ENCODE measurements at regions not wholly inside any gene's neighbourhood (a gene's known extent, or its start where the extent isn't known, plus 50 kb on each side); places are given as distances from the start of the nearest gene placed in this dataset.
"Not testable (repeated sequence)": the region's sequence is repeated elsewhere in the genome, so short reads cannot be mapped to it uniquely, and the experiment has no call there.

GRCh38 chr10:29363930-29364329 is 75.1 kb downstream of the LYZL1 start:
- DNase-seq; intact Hi-C loops (cut with DNase I): not testable (repeated sequence)

GRCh38 chr10:29366206-29366605 is 77.3 kb downstream of the LYZL1 start:
- DNase-seq; intact Hi-C loops (cut with DNase I): not testable (repeated sequence)

- DNase-seq = no peak
- intact Hi-C loops (cut with DNase I) = no loop called here
These were observed 80.5 kb downstream of the LYZL1 start for GRCh38 chr10:29369419-29369818.

GRCh38 chr10:29370097-29371092 is 81.5 kb downstream of the LYZL1 start:
- DNase-seq = no peak
- intact Hi-C loops (cut with DNase I) = no loop called here

GRCh38 chr10:29372920-29373319 is 84.0 kb downstream of the LYZL1 start:
- no peak for DNase-seq
- intact Hi-C loops (cut with DNase I) = no loop called here

- intact Hi-C loops (cut with DNase I) = no loop called here
- peak in 9 of 42 donors; percentile 5 to 46 (median 23) for DNase-seq
These were observed 85.3 kb downstream of the LYZL1 start for GRCh38 chr10:29374162-29374561.

GRCh38 chr10:29375888-29376287 is 87.0 kb downstream of the LYZL1 start:
- DNase-seq = no peak
- intact Hi-C loops (cut with DNase I) = no loop called here

GRCh38 chr10:29377333-29377961 is 88.6 kb downstream of the LYZL1 start:
- peak in 3 of 42 donors; percentile 6 to 21 (median 18) for DNase-seq
- intact Hi-C loops (cut with DNase I) = no loop called here

- intact Hi-C loops (cut with DNase I) = no loop called here
- peak in 1 of 42 donors; percentile 4 for DNase-seq
These were observed 89.2 kb downstream of the LYZL1 start for GRCh38 chr10:29378106-29378505.

- DNase-seq = peak in 1 of 42 donors; percentile 20
- intact Hi-C loops (cut with DNase I) = no loop called here
These were observed 90.3 kb downstream of the LYZL1 start for GRCh38 chr10:29379208-29379607.

- intact Hi-C loops (cut with DNase I) = not testable (repeated sequence)
- peak in 1 of 42 donors; percentile 33 for DNase-seq
These were observed 91.1 kb downstream of the LYZL1 start for GRCh38 chr10:29379777-29380598.

- intact Hi-C loops (cut with DNase I); DNase-seq: not testable (repeated sequence)
These were observed 92.0 kb downstream of the LYZL1 start for GRCh38 chr10:29380599-29381511.

GRCh38 chr10:29386342-29386999 is 97.6 kb downstream of the LYZL1 start:
- peak in 10 of 42 donors; percentile 10 to 64 (median 17) for DNase-seq

GRCh38 chr10:29387269-29387668 is 98.4 kb downstream of the LYZL1 start:
- DNase-seq = no peak
- intact Hi-C loops (cut with DNase I) = no loop called here

More at GRCh38 chr10:29386342-29386999, 97.6 kb downstream of the LYZL1 start:
- intact Hi-C loops (cut with DNase I) = no loop called here

GRCh38 chr10:29388112-29388511 is 99.2 kb downstream of the LYZL1 start:
- peak in 1 of 42 donors; percentile 7 for DNase-seq
- intact Hi-C loops (cut with DNase I) = not testable (repeated sequence)

- DNase-seq = peak in 1 of 42 donors; percentile 8
- intact Hi-C loops (cut with DNase I) = no loop called here
These were observed 100.6 kb downstream of the LYZL1 start for GRCh38 chr10:29389493-29389892.

GRCh38 chr10:29389935-29390334 is 101.1 kb downstream of the LYZL1 start:
- intact Hi-C loops (cut with DNase I) = no loop called here

More at GRCh38 chr10:29389935-29390334, 101.1 kb downstream of the LYZL1 start:
- DNase-seq = peak in 1 of 42 donors; percentile 39

Data from head of caudate nucleus (tissue), 42 donors.